HCT116 (cell line): ENCODE measurements at regions not wholly inside any gene's neighbourhood (a gene's known extent, or its start where the extent isn't known, plus 50 kb on each side); places are given as distances from the start of the nearest gene placed in this dataset.

Source experiments
- ATF3 ChIP-seq: IDR thresholded peaks from 2 replicates; pipeline ENCODE4 v1.6.1; 2012
- CTCF ChIP-seq, 3 experiments: fragments of 200-600 bp in 1 of 3; sonication (generic) in 1 of 3; IDR thresholded peaks in 2 of 3; conservative IDR thresholded peaks in 1 of 3; 2 replicates each; pipeline ENCODE4 v1.5.1; 2012 to 2017; ENCODE audit warnings: low read depth in 2 of 3, low read length in 2 of 3, antibody characterized with exemption in 1 of 3, borderline replicate concordance in 1 of 3, control low read depth in 1 of 3, mild to moderate bottlenecking in 1 of 3, mixed read lengths in 1 of 3, mixed run types in 1 of 3, moderate library complexity in 1 of 3; ENCODE audit not compliant: insufficient read depth in 1 of 3
- EGR1 ChIP-seq: IDR thresholded peaks from 2 replicates; pipeline ENCODE4 v1.6.1; 2012; ENCODE audit warnings: low read depth
- EZH2 ChIP-seq: fragments of 200-600 bp; sonication (generic); IDR thresholded peaks from 2 replicates; pipeline ENCODE4 v1.6.1; 2017; ENCODE audit warnings: antibody characterized with exemption, mixed run types
- EZH2phosphoT487 ChIP-seq: fragments of 200-600 bp; IDR thresholded peaks from 2 replicates; pipeline ENCODE4 v1.6.1; 2018; ENCODE audit warnings: antibody characterized with exemption, borderline replicate concordance
- MAX ChIP-seq: IDR thresholded peaks from 2 replicates; pipeline ENCODE4 v1.6.1; 2012
- POLR2A ChIP-seq: IDR thresholded peaks from 2 replicates; pipeline ENCODE4 v1.7.0; 2011; ENCODE audit warnings: borderline replicate concordance; ENCODE audit not compliant: insufficient read depth, insufficient read length; ENCODE audit errors: extremely low read depth
- SIN3A ChIP-seq: IDR thresholded peaks from 2 replicates; pipeline ENCODE4 v1.6.1; 2012; ENCODE audit warnings: low read depth
- SP1 ChIP-seq: IDR thresholded peaks from 2 replicates; pipeline ENCODE4 v1.6.1; 2012; ENCODE audit warnings: low read depth
- SRF ChIP-seq: IDR thresholded peaks from 2 replicates; pipeline ENCODE4 v1.6.1; 2012; ENCODE audit warnings: low read depth
- TCF7L2 ChIP-seq: IDR thresholded peaks from 2 replicates; pipeline ENCODE4 v1.7.0; 2011; ENCODE audit warnings: borderline replicate concordance, inconsistent platforms; ENCODE audit not compliant: insufficient read depth, insufficient read length; ENCODE audit errors: extremely low read depth
- YY1 ChIP-seq: IDR thresholded peaks from 2 replicates; pipeline ENCODE4 v1.6.1; 2011; ENCODE audit warnings: low read length, low read depth, moderate library complexity, mild to moderate bottlenecking; ENCODE audit not compliant: insufficient replicate concordance; ENCODE audit errors: extremely low read depth

- TF ChIP-seq CTCF (IDR thresholded peaks at IDR 0.05 in 2 of 3, conservative IDR thresholded peaks at IDR 0.05 in 1 of 3; ENCODE audit: borderline replicate concordance in 1 of 3, insufficient read depth in 1 of 3, low read depth in 2 of 3, low read length in 2 of 3) (no peak), EZH2 (no peak), SIN3A (no peak), POLR2A (no peak), SRF (no peak), EGR1 (no peak), YY1 (no peak), EZH2phosphoT487 (no peak), ATF3 (no peak), MAX (no peak), TCF7L2 (no peak), SP1 (no peak)
These were observed 208.6 kb downstream of the SMAD2 start for GRCh38 chr18:47721876-47722275.
